DND-41 (cell line): ENCODE measurements at regions not wholly inside any gene's neighbourhood (a gene's known extent, or its start where the extent isn't known, plus 50 kb on each side); places are given as distances from the start of the nearest gene placed in this dataset.
"Not testable (repeated sequence)": the region's sequence is repeated elsewhere in the genome, so short reads cannot be mapped to it uniquely, and the experiment has no call there.

ENCODE experiments used
- ATAC-seq: fragments of 200-7000 bp; cut with Tn5 transposase; 3 replicates; pipeline ENCODE4 v1.9.1; 2021; ENCODE audit warnings: low read depth; ENCODE audit not compliant: insufficient read depth
- DNase-seq: peaks from one replicate; pipeline ENCODE4 v3.0.0-alpha.2; 2020
- H2AFZ ChIP-seq: 2 replicates; pipeline ENCODE4 v1.6.0; 2012; ENCODE audit warnings: low read depth, low read length
- H3K27ac ChIP-seq: 2 replicates; pipeline ENCODE4 v1.5.1; 2012; ENCODE audit warnings: low read length, inconsistent platforms
- H3K27me3 ChIP-seq: fragments of 200-600 bp; sonication (generic); 2 replicates; pipeline ENCODE4 v1.6.0; 2012; ENCODE audit warnings: low read length, mild to moderate bottlenecking, inconsistent platforms; ENCODE audit not compliant: insufficient read depth, poor library complexity
- H3K36me3 ChIP-seq: 2 replicates; pipeline ENCODE4 v1.5.1; 2012; ENCODE audit warnings: low read length, inconsistent platforms; ENCODE audit not compliant: insufficient read depth
- H3K4me1 ChIP-seq: 2 replicates; pipeline ENCODE4 v1.5.1; 2012; ENCODE audit warnings: mild to moderate bottlenecking, low read length; ENCODE audit not compliant: insufficient read depth
- H3K4me2 ChIP-seq: 2 replicates; pipeline ENCODE4 v1.6.0; 2012; ENCODE audit warnings: mild to moderate bottlenecking, moderate library complexity, low read length, inconsistent platforms; ENCODE audit not compliant: insufficient read depth
- H3K4me3 ChIP-seq, 2 experiments: fragments of 200-600 bp in 1 of 2; shearing (Covaris generic) in 1 of 2; 2 replicates each; pipeline ENCODE4 v1.5.1; 2012 to 2016; ENCODE audit warnings: inconsistent platforms in 2 of 2, low read length in 2 of 2, mild to moderate bottlenecking in 2 of 2, low read depth in 1 of 2, moderate library complexity in 1 of 2
- H3K79me2 ChIP-seq: 2 replicates; pipeline ENCODE4 v1.6.0; 2012; ENCODE audit warnings: low read length, inconsistent platforms; ENCODE audit not compliant: insufficient read depth
- H3K9ac ChIP-seq: 2 replicates; pipeline ENCODE4 v1.6.0; 2012; ENCODE audit warnings: low read depth, mild to moderate bottlenecking, inconsistent platforms, low read length, moderate library complexity
- H3K9me3 ChIP-seq: 2 replicates; pipeline ENCODE4 v1.5.1; 2012; ENCODE audit warnings: low read length, moderate library complexity, mild to moderate bottlenecking, inconsistent platforms; ENCODE audit not compliant: insufficient read depth, severe bottlenecking
- H4K20me1 ChIP-seq: 2 replicates; pipeline ENCODE4 v1.6.0; 2012; ENCODE audit warnings: low read length; ENCODE audit not compliant: insufficient read depth
- EZH2 ChIP-seq: IDR thresholded peaks from 3 replicates; pipeline ENCODE4 v1.6.1; 2012; ENCODE audit warnings: borderline replicate concordance, low read depth, mild to moderate bottlenecking, moderate library complexity, low read length, inconsistent platforms; ENCODE audit not compliant: severe bottlenecking
- TF ChIP-seq, protein P1 (sequence below): IDR thresholded peaks from 2 replicates; pipeline ENCODE4 v1.5.1; 2012; ENCODE audit warnings: borderline replicate concordance, low read length, moderate library complexity, mild to moderate bottlenecking; ENCODE audit not compliant: poor library complexity, severe bottlenecking; ENCODE audit errors: extremely low read depth

DNA sequence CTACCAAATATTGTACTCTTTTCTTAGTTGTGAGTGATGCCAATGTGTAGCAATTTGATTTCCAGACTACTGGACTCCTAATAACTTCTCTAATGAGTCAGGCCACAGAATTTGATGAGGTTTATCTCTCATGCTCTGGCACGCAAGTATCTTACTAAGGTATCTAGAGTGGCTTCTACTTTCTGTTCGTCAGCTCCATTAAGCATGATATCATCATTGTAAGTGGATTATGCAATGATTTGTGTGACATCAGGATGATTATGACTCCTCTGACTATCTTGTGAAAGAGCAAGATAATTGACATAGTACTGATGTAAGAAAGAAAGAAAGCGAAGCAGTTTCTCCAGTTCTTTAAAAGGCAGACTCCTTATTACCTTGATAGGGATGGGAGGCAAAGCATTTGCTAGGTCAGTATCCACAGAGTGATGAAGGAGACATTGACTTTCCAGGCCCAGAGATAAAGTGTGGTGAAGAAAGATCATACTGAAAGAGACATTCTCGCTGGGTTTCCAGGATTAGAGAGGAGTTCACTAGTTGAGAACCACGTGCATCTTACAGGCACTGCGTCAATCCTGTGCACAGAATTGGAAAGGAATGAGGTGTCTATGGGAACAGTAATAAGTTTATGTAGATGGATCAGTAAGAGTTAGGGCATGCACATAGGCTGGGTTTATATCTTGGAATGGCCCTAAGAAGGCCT, 161.9 kb upstream of the STK26 start:
- Histone ChIP-seq H3K4me3 (no peak overlapping the region), H3K9me3 (no peaks in the 10 kb centered on the region), H3K4me2 (no peak overlapping the region), H3K79me2 (no peaks in the 10 kb centered on the region), H3K36me3 (no peaks in the 10 kb centered on the region), H4K20me1 (no peaks in the 10 kb centered on the region), H3K27ac (no peak overlapping the region), H3K27me3 (no peaks in the 10 kb centered on the region), H2AFZ (no peak overlapping the region), H3K9ac (no peak overlapping the region), H3K4me1 (no peaks in the 10 kb centered on the region)
- ATAC-seq (no peak), DNase-seq (no peak)
- TF ChIP-seq, protein P1, sequence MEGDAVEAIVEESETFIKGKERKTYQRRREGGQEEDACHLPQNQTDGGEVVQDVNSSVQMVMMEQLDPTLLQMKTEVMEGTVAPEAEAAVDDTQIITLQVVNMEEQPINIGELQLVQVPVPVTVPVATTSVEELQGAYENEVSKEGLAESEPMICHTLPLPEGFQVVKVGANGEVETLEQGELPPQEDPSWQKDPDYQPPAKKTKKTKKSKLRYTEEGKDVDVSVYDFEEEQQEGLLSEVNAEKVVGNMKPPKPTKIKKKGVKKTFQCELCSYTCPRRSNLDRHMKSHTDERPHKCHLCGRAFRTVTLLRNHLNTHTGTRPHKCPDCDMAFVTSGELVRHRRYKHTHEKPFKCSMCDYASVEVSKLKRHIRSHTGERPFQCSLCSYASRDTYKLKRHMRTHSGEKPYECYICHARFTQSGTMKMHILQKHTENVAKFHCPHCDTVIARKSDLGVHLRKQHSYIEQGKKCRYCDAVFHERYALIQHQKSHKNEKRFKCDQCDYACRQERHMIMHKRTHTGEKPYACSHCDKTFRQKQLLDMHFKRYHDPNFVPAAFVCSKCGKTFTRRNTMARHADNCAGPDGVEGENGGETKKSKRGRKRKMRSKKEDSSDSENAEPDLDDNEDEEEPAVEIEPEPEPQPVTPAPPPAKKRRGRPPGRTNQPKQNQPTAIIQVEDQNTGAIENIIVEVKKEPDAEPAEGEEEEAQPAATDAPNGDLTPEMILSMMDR = no peak
- no peak for TF ChIP-seq EZH2

DNA sequence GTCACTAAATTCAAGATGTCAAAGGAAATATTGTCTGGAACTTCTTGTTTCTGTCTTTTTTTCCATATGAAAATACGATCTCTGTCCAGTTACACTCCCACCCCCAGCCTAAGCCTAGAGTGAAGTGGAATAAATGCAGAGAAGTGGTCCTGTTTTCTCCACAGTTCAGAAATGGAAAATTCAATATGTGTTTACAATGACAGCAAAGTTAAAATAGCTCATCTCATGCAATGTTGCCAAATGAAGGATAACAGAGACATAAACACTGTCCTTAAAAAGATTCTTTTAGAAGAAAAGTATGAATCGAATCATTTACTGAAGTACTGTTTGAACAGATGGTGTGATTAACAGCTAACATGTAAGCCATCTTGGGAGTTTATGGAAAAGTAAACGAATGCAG, 160.8 kb upstream of the STK26 start:
- Histone ChIP-seq H3K79me2 (no peaks in the 10 kb centered on the region), H3K4me2 (no peak overlapping the region), H3K27me3 (no peaks in the 10 kb centered on the region), H3K9ac (no peak overlapping the region), H2AFZ (no peak overlapping the region), H3K36me3 (no peaks in the 10 kb centered on the region), H3K4me3 (no peak overlapping the region), H4K20me1 (no peaks in the 10 kb centered on the region), H3K4me1 (no peaks in the 10 kb centered on the region), H3K27ac (no peak overlapping the region), H3K9me3 (no peaks in the 10 kb centered on the region)
- no peak for ATAC-seq
- TF ChIP-seq, protein P1 = no peak
- no peak for TF ChIP-seq EZH2
- DNase-seq = no peak

DNA sequence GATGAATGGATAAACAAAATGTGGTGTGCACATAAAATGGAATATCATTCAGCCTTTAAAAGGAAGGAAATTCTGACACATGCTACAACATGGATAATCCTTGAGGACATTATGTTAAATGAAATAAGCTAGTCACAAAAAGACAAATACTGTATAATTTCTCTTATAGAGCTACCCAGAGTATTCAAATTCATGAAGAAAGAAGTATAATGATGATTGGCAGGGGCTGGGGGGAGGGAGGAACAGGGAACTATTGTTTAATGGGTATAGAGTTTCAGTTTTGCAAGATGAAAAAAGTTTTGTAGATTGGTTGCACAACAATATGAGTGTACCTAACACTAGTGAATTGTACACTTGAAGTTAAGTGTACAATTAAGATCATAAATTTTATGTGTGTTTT, 153.9 kb upstream of the STK26 start:
- Histone ChIP-seq H3K4me3 (no peak overlapping the region), H3K9me3 (no peaks in the 10 kb centered on the region), H3K27ac (no peak overlapping the region), H3K4me2 (no peak overlapping the region), H3K27me3 (no peaks in the 10 kb centered on the region), H3K9ac (no peak overlapping the region), H4K20me1 (no peaks in the 10 kb centered on the region), H3K36me3 (no peaks in the 10 kb centered on the region), H3K4me1 (no peaks in the 10 kb centered on the region), H2AFZ (no peak overlapping the region), H3K79me2 (no peaks in the 10 kb centered on the region)
- DNase-seq = no peak
- TF ChIP-seq EZH2 = no peak
- TF ChIP-seq, protein P1 = no peak
- ATAC-seq = no peak

DNA sequence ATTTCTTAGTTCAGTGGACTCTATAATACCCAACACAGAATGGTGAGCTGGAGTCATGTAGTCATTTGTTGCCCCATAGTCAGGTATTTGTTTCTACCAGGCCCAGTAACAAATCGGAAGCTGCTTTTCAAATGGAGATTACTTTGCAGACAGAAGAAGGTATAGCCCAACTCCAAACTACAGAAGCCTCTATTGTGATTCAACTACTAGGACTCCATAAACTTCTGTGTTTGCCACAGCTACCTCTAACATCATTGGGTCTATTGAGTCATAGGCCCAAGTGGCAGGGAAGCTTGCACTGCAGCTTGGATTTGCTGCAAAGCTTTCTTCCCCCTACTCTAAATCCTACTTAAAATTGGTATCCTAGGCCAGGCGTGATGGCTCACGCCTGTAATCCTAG, 148.8 kb upstream of the STK26 start:
- Histone ChIP-seq H4K20me1 (no peaks in the 10 kb centered on the region), H3K9me3 (no peaks in the 10 kb centered on the region), H3K4me1 (no peaks in the 10 kb centered on the region), H3K4me3 (no peak overlapping the region), H3K4me2 (no peak overlapping the region), H3K36me3 (no peaks in the 10 kb centered on the region), H2AFZ (no peak overlapping the region), H3K9ac (no peak overlapping the region), H3K79me2 (no peaks in the 10 kb centered on the region), H3K27ac (no peak overlapping the region), H3K27me3 (no peaks in the 10 kb centered on the region)
- TF ChIP-seq, protein P1 = no peak
- TF ChIP-seq EZH2 = no peak
- ATAC-seq (no peak), DNase-seq (no peak)

DNA sequence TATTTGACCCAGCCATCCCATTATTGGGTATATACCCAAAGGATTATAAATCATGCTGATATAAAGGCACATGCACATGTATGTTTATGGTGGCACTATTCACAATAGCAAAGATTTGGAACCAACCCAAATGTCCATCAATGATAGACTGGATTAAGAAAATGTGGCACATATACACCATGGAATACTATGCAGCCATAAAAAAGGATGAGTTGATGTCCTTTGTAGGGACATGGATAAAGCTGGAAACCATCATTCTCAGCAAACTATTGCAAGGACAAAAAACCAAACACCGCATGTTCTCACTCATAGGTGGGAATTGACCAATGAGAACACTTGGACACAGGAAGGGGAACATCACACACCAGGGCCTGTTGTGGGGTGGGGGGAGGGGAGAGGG, 147.3 kb upstream of the STK26 start:
- not testable (repeated sequence) for H2AFZ ChIP-seq, H3K79me2 ChIP-seq, H3K4me2 ChIP-seq, H3K4me3 ChIP-seq, H3K4me1 ChIP-seq, ATAC-seq, H3K36me3 ChIP-seq, DNase-seq, H3K9ac ChIP-seq, H3K27me3 ChIP-seq, H3K9me3 ChIP-seq, H3K27ac ChIP-seq, H4K20me1 ChIP-seq
